Breast epithelium (tissue), 4 donors: ENCODE measurements at regions not wholly inside any gene's neighbourhood (a gene's known extent, or its start where the extent isn't known, plus 50 kb on each side); places are given as distances from the start of the nearest gene placed in this dataset.

Experiments
- DNase-seq, 2 donors: peaks; one replicate each; pipeline ENCODE4 v3.0.0-alpha.2; 2019; ENCODE audit warnings: low spot score in 2 of 2
- H3K27ac ChIP-seq, 2 donors: fragments of 200-600 bp; sonication (generic) in 1 of 2; one replicate each; pipeline ENCODE4 v1.5.1; 2016 to 2019; ENCODE audit warnings: mild to moderate bottlenecking in 1 of 2
- H3K27me3 ChIP-seq, 2 donors: fragments of 200-600 bp; sonication (generic) in 1 of 2; one replicate each; pipeline versions ENCODE4 v1.5.1 to v1.6.0; 2017 to 2019; ENCODE audit warnings: control low read depth in 1 of 2, mild to moderate bottlenecking in 1 of 2
- H3K36me3 ChIP-seq: fragments of 200-600 bp; one replicate; pipeline ENCODE4 v1.5.1; 2019
- H3K4me1 ChIP-seq, 2 donors: fragments of 200-600 bp; sonication (generic); one replicate each; pipeline ENCODE4 v1.5.1; 2016 to 2019; ENCODE audit warnings: control low read depth in 1 of 2
- H3K4me3 ChIP-seq, 3 donors: fragments of 200-600 bp; sonication (generic); 1 replicate in 2 of 3; 2 replicates in 1 of 3; pipeline ENCODE4 v1.5.1; 2016 to 2019; ENCODE audit warnings: mild to moderate bottlenecking in 3 of 3, moderate library complexity in 2 of 3
- H3K9me3 ChIP-seq, 2 donors: fragments of 200-600 bp; sonication (generic) in 1 of 2; one replicate each; pipeline ENCODE4 v1.5.1; 2016 to 2019; ENCODE audit warnings: control low read depth in 1 of 2
- CTCF ChIP-seq, 3 donors: fragments of 450-650 bp; IDR thresholded peaks; one replicate each; pipeline ENCODE4 v1.5.1; 2016 to 2017; ENCODE audit warnings: antibody characterized with exemption in 3 of 3, mild to moderate bottlenecking in 3 of 3, moderate library complexity in 3 of 3
- POLR2A ChIP-seq: fragments of 450-650 bp; IDR thresholded peaks from one replicate; pipeline ENCODE4 v1.6.1; 2016; ENCODE audit warnings: antibody characterized with exemption, mild to moderate bottlenecking, moderate library complexity
- POLR2AphosphoS5 ChIP-seq, 3 donors: sonication (generic); formaldehyde crosslinking; IDR thresholded peaks; one replicate each; pipeline ENCODE4 v1.6.1; 2017; ENCODE audit warnings: antibody characterized with exemption in 3 of 3
- intact Hi-C: fragments of 100-400 bp; cut with DNase I; formaldehyde crosslinking; loops from one replicate; pipeline ENCODE4 v1.15.1; 2023; ENCODE audit warnings: low total_unique reads

GRCh38 chr1:208903251-208903905 lies 659.2 kb upstream of the PLXNA2 start:
- H3K4me3 ChIP-seq = no peak overlapping the region
- no peaks in the 10 kb centered on the region for H3K4me1 ChIP-seq
- H3K27ac ChIP-seq = no peak overlapping the region
- no peaks in the 10 kb centered on the region for H3K27me3 ChIP-seq
- no peaks in the 10 kb centered on the region for H3K36me3 ChIP-seq
- intact Hi-C loops = no loop called here
- DNase-seq = no peak
- H3K9me3 ChIP-seq = no peaks in the 10 kb centered on the region
- TF ChIP-seq POLR2A (no peak), POLR2AphosphoS5 (IDR thresholded peaks at IDR 0.05) (no peak), CTCF (IDR thresholded peaks at IDR 0.05) (no peak)

- no peak for DNase-seq
- H3K4me3 ChIP-seq = no peak overlapping the region
- TF ChIP-seq POLR2A (no peak), POLR2AphosphoS5 (IDR thresholded peaks at IDR 0.05) (no peak), CTCF (IDR thresholded peaks at IDR 0.05) (no peak)
- no peaks in the 10 kb centered on the region for H3K36me3 ChIP-seq
- H3K9me3 ChIP-seq = no peaks in the 10 kb centered on the region
- H3K4me1 ChIP-seq = no peaks in the 10 kb centered on the region
- H3K27me3 ChIP-seq = no peaks in the 10 kb centered on the region
- no peak overlapping the region for H3K27ac ChIP-seq
- intact Hi-C loops = no loop called here
These were observed 663.6 kb upstream of the PLXNA2 start for GRCh38 chr1:208907790-208908189.

GRCh38 chr1:208909011-208909984 lies 665.1 kb upstream of the PLXNA2 start:
- TF ChIP-seq POLR2A (no peak), POLR2AphosphoS5 (IDR thresholded peaks at IDR 0.05) (no peak), CTCF (IDR thresholded peaks at IDR 0.05) (no peak)
- intact Hi-C loops = no loop called here
- no peaks in the 10 kb centered on the region for H3K4me1 ChIP-seq
- no peaks in the 10 kb centered on the region for H3K9me3 ChIP-seq
- H3K36me3 ChIP-seq = no peaks in the 10 kb centered on the region
- no peak overlapping the region for H3K27ac ChIP-seq
- no peak for DNase-seq
- H3K4me3 ChIP-seq = no peak overlapping the region
- no peaks in the 10 kb centered on the region for H3K27me3 ChIP-seq

- TF ChIP-seq POLR2AphosphoS5 (IDR thresholded peaks at IDR 0.05) = no peak
- TF ChIP-seq CTCF (IDR thresholded peaks at IDR 0.05) = no peak
- no peak for TF ChIP-seq POLR2A
- intact Hi-C loops = no loop called here
- H3K9me3 ChIP-seq = no peaks in the 10 kb centered on the region
- H3K36me3 ChIP-seq = no peaks in the 10 kb centered on the region
- H3K27ac ChIP-seq = no peak overlapping the region
- H3K27me3 ChIP-seq = no peaks in the 10 kb centered on the region
- no peak for DNase-seq
- no peaks in the 10 kb centered on the region for H3K4me1 ChIP-seq
- H3K4me3 ChIP-seq = no peak overlapping the region
These were observed 666.0 kb upstream of the PLXNA2 start for GRCh38 chr1:208910161-208910560.

GRCh38 chr1:208917281-208917680 lies 666.2 kb upstream of the CAMK1G start:
- DNase-seq = no peak

More at GRCh38 chr1:208917281-208917680, 666.2 kb upstream of the CAMK1G start:
- Histone ChIP-seq H3K4me3 (no peak overlapping the region), H3K4me1 (no peaks in the 10 kb centered on the region), H3K27ac (no peak overlapping the region), H3K36me3 (no peaks in the 10 kb centered on the region), H3K27me3 (no peaks in the 10 kb centered on the region), H3K9me3 (no peaks in the 10 kb centered on the region)
- TF ChIP-seq POLR2AphosphoS5 (IDR thresholded peaks at IDR 0.05) (no peak), POLR2A (no peak), CTCF (IDR thresholded peaks at IDR 0.05) (no peak)
- intact Hi-C loops = no loop called here
